Nephron (organoid): ENCODE measurements at regions not wholly inside any gene's neighbourhood (a gene's known extent, or its start where the extent isn't known, plus 50 kb on each side); places are given as distances from the start of the nearest gene placed in this dataset.

Source experiments
- H3K27ac Mint-ChIP-seq, 3 experiments: 2 replicates each; pipeline ENCODE4 v1.8.0; 2020; ENCODE audit warnings: mixed read lengths in 3 of 3, mild to moderate bottlenecking in 2 of 3, moderate library complexity in 1 of 3
- H3K27me3 Mint-ChIP-seq: 2 replicates; pipeline ENCODE4 v1.8.0; 2021; ENCODE audit warnings: low read depth, mild to moderate bottlenecking, moderate library complexity, mixed read lengths
- H3K36me3 Mint-ChIP-seq: 2 replicates; pipeline ENCODE4 v1.8.0; 2020; ENCODE audit warnings: low read depth, mixed read lengths
- H3K4me1 Mint-ChIP-seq: 2 replicates; pipeline ENCODE4 v1.8.0; 2020; ENCODE audit warnings: mixed read lengths
- H3K4me3 Mint-ChIP-seq, 3 experiments: 2 replicates each; pipeline ENCODE4 v1.8.0; 2020; ENCODE audit warnings: mild to moderate bottlenecking in 3 of 3, mixed read lengths in 3 of 3, moderate library complexity in 2 of 3
- H3K9me3 Mint-ChIP-seq: 2 replicates; pipeline ENCODE4 v1.8.0; 2020; ENCODE audit warnings: mixed read lengths
- CTCF ChIP-seq, 3 experiments: fragments of 200-600 bp; sonication (generic); IDR thresholded peaks; one replicate each; pipeline ENCODE4 v1.5.0; 2021; ENCODE audit warnings: antibody characterized with exemption in 3 of 3; ENCODE audit not compliant: unreplicated experiment in 3 of 3

GRCh38 chr1:55913565-55913964 is 665.8 kb downstream of the PLPP3 start:
- H3K27me3 Mint-ChIP-seq = no peaks in the 10 kb centered on the region
- H3K36me3 Mint-ChIP-seq = peaks cover 3% of the 10 kb centered on the region
- H3K27ac Mint-ChIP-seq = peak overlapping the region in 1 of 3 experiments; percentile 74
- H3K4me1 Mint-ChIP-seq = peaks cover 29% of the 10 kb centered on the region
- no peak for TF ChIP-seq CTCF (IDR thresholded peaks at IDR 0.05; ENCODE audit: unreplicated experiment in 3 of 3)
- peaks cover 4% of the 10 kb centered on the region for H3K9me3 Mint-ChIP-seq
- no peak overlapping the region for H3K4me3 Mint-ChIP-seq

- Mint-ChIP-seq H3K4me3 (no peak overlapping the region), H3K27ac (no peak overlapping the region), H3K36me3 (peaks cover 3% of the 10 kb centered on the region), H3K27me3 (no peaks in the 10 kb centered on the region), H3K9me3 (peaks cover 4% of the 10 kb centered on the region), H3K4me1 (peaks cover 20% of the 10 kb centered on the region)
- no peak for TF ChIP-seq CTCF (IDR thresholded peaks at IDR 0.05; ENCODE audit: unreplicated experiment in 3 of 3)
Observed at GRCh38 chr1:55912438-55912837, 666.9 kb downstream of the PLPP3 start.

- no peaks in the 10 kb centered on the region for H3K4me1 Mint-ChIP-seq
- no peak overlapping the region for H3K27ac Mint-ChIP-seq
- no peak for TF ChIP-seq CTCF (IDR thresholded peaks at IDR 0.05; ENCODE audit: unreplicated experiment in 3 of 3)
- no peaks in the 10 kb centered on the region for H3K27me3 Mint-ChIP-seq
- H3K4me3 Mint-ChIP-seq = no peak overlapping the region
- H3K9me3 Mint-ChIP-seq = peaks cover 4% of the 10 kb centered on the region
- peaks cover 4% of the 10 kb centered on the region for H3K36me3 Mint-ChIP-seq
Observed at GRCh38 chr1:55904541-55904940, 674.8 kb downstream of the PLPP3 start.

GRCh38 chr1:55898181-55898580 is 681.2 kb downstream of the PLPP3 start:
- H3K9me3 Mint-ChIP-seq = peaks cover 27% of the 10 kb centered on the region
- peaks cover 8% of the 10 kb centered on the region for H3K36me3 Mint-ChIP-seq
- no peak for TF ChIP-seq CTCF (IDR thresholded peaks at IDR 0.05; ENCODE audit: unreplicated experiment in 3 of 3)
- H3K27me3 Mint-ChIP-seq = no peaks in the 10 kb centered on the region
- H3K4me3 Mint-ChIP-seq = no peak overlapping the region
- no peak overlapping the region for H3K27ac Mint-ChIP-seq
- H3K4me1 Mint-ChIP-seq = no peaks in the 10 kb centered on the region

GRCh38 chr1:55896210-55896609 is 681.0 kb upstream of the USP24 start:
- H3K9me3 Mint-ChIP-seq = peaks cover 46% of the 10 kb centered on the region
- no peak for TF ChIP-seq CTCF (IDR thresholded peaks at IDR 0.05; ENCODE audit: unreplicated experiment in 3 of 3)
- H3K27me3 Mint-ChIP-seq = no peaks in the 10 kb centered on the region
- H3K36me3 Mint-ChIP-seq = peaks cover 18% of the 10 kb centered on the region
- H3K4me1 Mint-ChIP-seq = no peaks in the 10 kb centered on the region
- H3K27ac Mint-ChIP-seq = no peak overlapping the region
- no peak overlapping the region for H3K4me3 Mint-ChIP-seq

- H3K9me3 Mint-ChIP-seq = peaks cover 45% of the 10 kb centered on the region
- H3K27me3 Mint-ChIP-seq = no peaks in the 10 kb centered on the region
- TF ChIP-seq CTCF (IDR thresholded peaks at IDR 0.05; ENCODE audit: unreplicated experiment in 3 of 3) = no peak
Observed at GRCh38 chr1:55894521-55894920, 679.4 kb upstream of the USP24 start.

More at GRCh38 chr1:55894521-55894920, 679.4 kb upstream of the USP24 start:
- Mint-ChIP-seq H3K4me3 (no peak overlapping the region), H3K4me1 (no peaks in the 10 kb centered on the region), H3K27ac (no peak overlapping the region), H3K36me3 (peaks cover 14% of the 10 kb centered on the region)
